HepG2 (cell line): ENCODE measurements at regions not wholly inside any gene's neighbourhood (a gene's known extent, or its start where the extent isn't known, plus 50 kb on each side); places are given as distances from the start of the nearest gene placed in this dataset.

ENCODE experiments used
- ATAC-seq: fragments of 200-7000 bp; cut with Tn5 transposase; 3 replicates; pipeline ENCODE4 v1.9.1; 2020; ENCODE audit warnings: mild to moderate bottlenecking, moderate library complexity
- BruUV-seq: library from RNA; stranded (reverse); fragments of 400-500 nt; replicated peaks from 2 replicates; lab custom pipeline; 2021; lab: Mats Ljungman, UMichigan
- CTCF ChIA-PET: fragments of 300-600 bp; formaldehyde crosslinking; extraction: SDS; loops from one replicate; lab custom pipeline; 2021; ENCODE audit warnings: low total read pairs, inconsistent platforms, low intra/inter-chr PET ratio; lab: Yijun Ruan, JAX
- POLR2A ChIA-PET: fragments of 350-600 bp; sonication (Branson Sonifier 250); formaldehyde crosslinking; loops from one replicate; lab custom pipeline; 2020; ENCODE audit warnings: antibody characterized with exemption, inconsistent platforms; lab: Yijun Ruan, JAX
- DNase-seq: peaks from one replicate; pipeline ENCODE4 v3.0.0-alpha.2; 2015; ENCODE audit warnings: low spot score
- FAIRE-seq: peaks from 3 replicates; lab custom pipeline; 2011; peaks lifted over from hg19 to GRCh38; lab: Jason Lieb, UNC
- H2AFZ ChIP-seq: one replicate; pipeline ENCODE4 v1.6.1; 2011; ENCODE audit warnings: low read length, inconsistent platforms
- H3K27ac ChIP-seq: fragments of 300-600 bp; 3 replicates; pipeline ENCODE4 v1.8.0; 2011; ENCODE audit warnings: mixed run types, mild to moderate bottlenecking, mixed read lengths, low read length, inconsistent platforms; ENCODE audit not compliant: insufficient read depth; ENCODE audit errors: extremely low read length
- H3K27me3 ChIP-seq, 2 experiments: fragments of 200-600 bp in 1 of 2; 2 replicates in 1 of 2; 3 replicates in 1 of 2; pipeline versions ENCODE4 v1.6.0 to v1.8.0; 2011; ENCODE audit warnings: low read length in 2 of 2, mild to moderate bottlenecking in 2 of 2, moderate library complexity in 2 of 2, inconsistent platforms in 1 of 2; ENCODE audit not compliant: insufficient read depth in 2 of 2, control insufficient read depth in 1 of 2
- H3K36me3 ChIP-seq, 2 experiments: fragments of 200-600 bp in 1 of 2; replicated peaks in 1 of 2; 2 replicates in 1 of 2; 3 replicates in 1 of 2; pipeline versions ENCODE4 v1.5.1 to v1.8.0; 2011; ENCODE audit warnings: low read length in 2 of 2, inconsistent platforms in 1 of 2; ENCODE audit not compliant: insufficient read depth in 2 of 2, control insufficient read depth in 1 of 2
- H3K4me1 ChIP-seq: 2 replicates; pipeline ENCODE4 v1.5.1; 2012; ENCODE audit warnings: low read length, inconsistent platforms; ENCODE audit not compliant: insufficient read depth
- H3K4me2 ChIP-seq: 2 replicates; pipeline ENCODE4 v1.6.0; 2011; ENCODE audit warnings: low read depth, low read length, inconsistent platforms
- H3K4me3 ChIP-seq, 3 experiments: fragments of 200-600 bp in 1 of 3; sonication (generic), shearing (Covaris generic) in 1 of 3; replicated peaks in 1 of 3; 2 replicates each; pipeline ENCODE4 v1.5.1; 2011 to 2016; ENCODE audit warnings: low read length in 3 of 3, inconsistent platforms in 2 of 3, low read depth in 2 of 3, mild to moderate bottlenecking in 2 of 3, control low read depth in 1 of 3, mixed read lengths in 1 of 3; ENCODE audit not compliant: insufficient read depth in 1 of 3
- H3K79me2 ChIP-seq: one replicate; pipeline ENCODE4 v1.6.1; 2011; ENCODE audit warnings: low read length, inconsistent platforms; ENCODE audit not compliant: insufficient read depth
- H3K9ac ChIP-seq: 2 replicates; pipeline ENCODE4 v1.6.0; 2011; ENCODE audit warnings: mild to moderate bottlenecking, low read depth, low read length, inconsistent platforms; ENCODE audit not compliant: insufficient read depth
- H3K9me3 ChIP-seq: 2 replicates; pipeline ENCODE4 v1.5.1; 2012; ENCODE audit warnings: mild to moderate bottlenecking, low read length
- H4K20me1 ChIP-seq: 2 replicates; pipeline ENCODE4 v1.6.0; 2011; ENCODE audit warnings: inconsistent platforms, mild to moderate bottlenecking, low read length, moderate library complexity; ENCODE audit not compliant: insufficient read depth
- EZH2 ChIP-seq: conservative IDR thresholded peaks from 2 replicates; pipeline ENCODE4 v1.6.1; 2012; ENCODE audit warnings: mild to moderate bottlenecking, low read depth, low read length, moderate library complexity
- MAF1 ChIP-seq: sonication (generic); formaldehyde crosslinking; IDR thresholded peaks from 2 replicates; pipeline ENCODE4 v1.5.0; 2020; ENCODE audit warnings: missing genetic modification reagents, borderline replicate concordance
- MEIS2 ChIP-seq: sonication (generic); formaldehyde crosslinking; IDR thresholded peaks from 2 replicates; pipeline ENCODE4 v1.9.0; 2021; ENCODE audit warnings: mild to moderate bottlenecking, missing genetic modification reagents
- TEAD3 ChIP-seq: optimal IDR thresholded peaks from 2 replicates; pipeline ENCODE3; 2016; ENCODE audit warnings: borderline replicate concordance
- THAP11 ChIP-seq: IDR thresholded peaks from 2 replicates; pipeline ENCODE4 v1.6.1; 2016; ENCODE audit warnings: missing biosample characterization, missing genetic modification reagents
- ZFP41 ChIP-seq: sonication (generic); formaldehyde crosslinking; IDR thresholded peaks from 2 replicates; pipeline ENCODE4 v1.4.0; 2020; ENCODE audit warnings: mild to moderate bottlenecking, missing genetic modification reagents, borderline replicate concordance
- ZNF3 ChIP-seq: IDR thresholded peaks from 2 replicates; pipeline ENCODE4 v1.7.0; 2017; ENCODE audit warnings: inconsistent platforms
- ZNF713 ChIP-seq: sonication (generic); formaldehyde crosslinking; IDR thresholded peaks from 2 replicates; pipeline ENCODE4 v1.4.0; 2020; ENCODE audit warnings: mild to moderate bottlenecking, missing genetic modification reagents
- ZNF724P ChIP-seq: sonication (generic); formaldehyde crosslinking; IDR thresholded peaks from 2 replicates; pipeline ENCODE4 v1.8.0; 2022; ENCODE audit warnings: missing genetic modification reagents, borderline replicate concordance
- WGBS: methylation state at CpG from one replicate; pipeline ENCODE4 v1.1.6; 2017; ENCODE audit warnings: low lambda C conversion rate; 5-methylcytosine and 5-hydroxymethylcytosine counted together
- in situ Hi-C: cut with HindIII; loops from 2 replicates; pipeline ENCODE4 v1.10.0; 2017; ENCODE audit warnings: low pct_unique_long_range_greater_than_20kb; ENCODE audit not compliant: extremely low pct_ligation_motif_present
- intact Hi-C: fragments of 100-400 bp; cut with micrococcal nuclease; formaldehyde crosslinking; loops from one replicate; pipeline ENCODE4 v1.10.0; 2022; ENCODE audit not compliant: unreplicated experiment
- TF ChIP-seq, protein P1 (sequence below): IDR thresholded peaks from 2 replicates; pipeline ENCODE4 v1.6.1; 2016
- TF ChIP-seq, protein P2 (sequence below): IDR thresholded peaks from 2 replicates; pipeline ENCODE4 v1.6.1; 2016; ENCODE audit warnings: missing genetic modification reagents, missing compliant biosample characterization
- TF ChIP-seq, protein P3 (sequence below): sonication (generic); formaldehyde crosslinking; IDR thresholded peaks from 2 replicates; pipeline ENCODE4 v1.4.0; 2020; ENCODE audit warnings: missing genetic modification reagents
- TF ChIP-seq, protein P4 (sequence below): sonication (generic); formaldehyde crosslinking; IDR thresholded peaks from 2 replicates; pipeline ENCODE4 v1.5.1; 2020; ENCODE audit warnings: missing genetic modification reagents, mild to moderate bottlenecking, borderline replicate concordance

DNA sequence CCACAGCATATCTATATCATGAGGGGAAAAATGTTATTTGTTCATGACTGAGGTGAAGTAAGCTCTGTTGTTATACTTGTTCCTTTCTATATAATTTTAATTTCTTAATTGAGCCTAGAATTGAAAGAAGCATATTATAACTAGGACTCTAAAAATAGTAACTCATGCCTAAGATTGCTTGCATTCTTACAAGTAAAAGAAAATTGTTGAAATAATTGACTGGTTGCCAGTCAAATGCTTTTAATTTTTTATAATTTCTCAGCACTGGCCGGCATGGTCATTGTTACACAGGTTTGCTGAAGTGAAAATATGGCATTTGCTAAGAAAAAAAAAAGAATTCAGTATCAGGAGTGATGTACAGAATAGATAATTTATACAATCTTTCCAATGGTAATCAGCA is 104.8 kb downstream of the GASK1B start:
- TF ChIP-seq MAF1 (CRISPR knock-in tag) (no peak), TEAD3 (CRISPR knock-in tag) (no peak), EZH2 (no peak), MEIS2 (no peak), THAP11 (no peak), ZFP41 (no peak), ZNF724P (CRISPR knock-in tag) (no peak), ZNF3 (CRISPR knock-in tag) (no peak), ZNF713 (CRISPR knock-in tag) (no peak)
- TF ChIP-seq, protein P1, sequence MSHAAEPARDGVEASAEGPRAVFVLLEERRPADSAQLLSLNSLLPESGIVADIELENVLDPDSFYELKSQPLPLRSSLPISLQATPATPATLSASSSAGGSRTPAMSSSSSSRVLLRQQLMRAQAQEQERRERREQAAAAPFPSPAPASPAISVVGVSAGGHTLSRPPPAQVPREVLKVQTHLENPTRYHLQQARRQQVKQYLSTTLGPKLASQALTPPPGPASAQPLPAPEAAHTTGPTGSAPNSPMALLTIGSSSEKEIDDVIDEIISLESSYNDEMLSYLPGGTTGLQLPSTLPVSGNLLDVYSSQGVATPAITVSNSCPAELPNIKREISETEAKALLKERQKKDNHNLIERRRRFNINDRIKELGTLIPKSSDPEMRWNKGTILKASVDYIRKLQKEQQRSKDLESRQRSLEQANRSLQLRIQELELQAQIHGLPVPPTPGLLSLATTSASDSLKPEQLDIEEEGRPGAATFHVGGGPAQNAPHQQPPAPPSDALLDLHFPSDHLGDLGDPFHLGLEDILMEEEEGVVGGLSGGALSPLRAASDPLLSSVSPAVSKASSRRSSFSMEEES, result no peak
- TF ChIP-seq, protein P2, sequence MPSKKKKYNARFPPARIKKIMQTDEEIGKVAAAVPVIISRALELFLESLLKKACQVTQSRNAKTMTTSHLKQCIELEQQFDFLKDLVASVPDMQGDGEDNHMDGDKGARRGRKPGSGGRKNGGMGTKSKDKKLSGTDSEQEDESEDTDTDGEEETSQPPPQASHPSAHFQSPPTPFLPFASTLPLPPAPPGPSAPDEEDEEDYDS (CRISPR knock-in tag), result no peak
- TF ChIP-seq, protein P3, sequence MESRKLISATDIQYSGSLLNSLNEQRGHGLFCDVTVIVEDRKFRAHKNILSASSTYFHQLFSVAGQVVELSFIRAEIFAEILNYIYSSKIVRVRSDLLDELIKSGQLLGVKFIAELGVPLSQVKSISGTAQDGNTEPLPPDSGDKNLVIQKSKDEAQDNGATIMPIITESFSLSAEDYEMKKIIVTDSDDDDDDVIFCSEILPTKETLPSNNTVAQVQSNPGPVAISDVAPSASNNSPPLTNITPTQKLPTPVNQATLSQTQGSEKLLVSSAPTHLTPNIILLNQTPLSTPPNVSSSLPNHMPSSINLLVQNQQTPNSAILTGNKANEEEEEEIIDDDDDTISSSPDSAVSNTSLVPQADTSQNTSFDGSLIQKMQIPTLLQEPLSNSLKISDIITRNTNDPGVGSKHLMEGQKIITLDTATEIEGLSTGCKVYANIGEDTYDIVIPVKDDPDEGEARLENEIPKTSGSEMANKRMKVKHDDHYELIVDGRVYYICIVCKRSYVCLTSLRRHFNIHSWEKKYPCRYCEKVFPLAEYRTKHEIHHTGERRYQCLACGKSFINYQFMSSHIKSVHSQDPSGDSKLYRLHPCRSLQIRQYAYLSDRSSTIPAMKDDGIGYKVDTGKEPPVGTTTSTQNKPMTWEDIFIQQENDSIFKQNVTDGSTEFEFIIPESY, result no peak
- TF ChIP-seq, protein P4, sequence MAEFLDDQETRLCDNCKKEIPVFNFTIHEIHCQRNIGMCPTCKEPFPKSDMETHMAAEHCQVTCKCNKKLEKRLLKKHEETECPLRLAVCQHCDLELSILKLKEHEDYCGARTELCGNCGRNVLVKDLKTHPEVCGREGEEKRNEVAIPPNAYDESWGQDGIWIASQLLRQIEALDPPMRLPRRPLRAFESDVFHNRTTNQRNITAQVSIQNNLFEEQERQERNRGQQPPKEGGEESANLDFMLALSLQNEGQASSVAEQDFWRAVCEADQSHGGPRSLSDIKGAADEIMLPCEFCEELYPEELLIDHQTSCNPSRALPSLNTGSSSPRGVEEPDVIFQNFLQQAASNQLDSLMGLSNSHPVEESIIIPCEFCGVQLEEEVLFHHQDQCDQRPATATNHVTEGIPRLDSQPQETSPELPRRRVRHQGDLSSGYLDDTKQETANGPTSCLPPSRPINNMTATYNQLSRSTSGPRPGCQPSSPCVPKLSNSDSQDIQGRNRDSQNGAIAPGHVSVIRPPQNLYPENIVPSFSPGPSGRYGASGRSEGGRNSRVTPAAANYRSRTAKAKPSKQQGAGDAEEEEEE (CRISPR knock-in tag), result no peak
- TF ChIP-seq, all 625 proteins: peak for 0
- ATAC-seq (no peak), FAIRE-seq (no peak), DNase-seq (no peak)
- H3K4me2 ChIP-seq, result no peak overlapping the region
- H3K4me3 ChIP-seq, result no peak overlapping the region
- no peaks in the 10 kb centered on the region for H3K4me1 ChIP-seq
- POLR2A ChIA-PET, result no interaction called here
- H3K36me3 ChIP-seq, result no peaks in the 10 kb centered on the region
- 55% methylated on average over 1 of the region's 1 CpG for whole genome bisulfite sequencing
- H4K20me1 ChIP-seq, result no peaks in the 10 kb centered on the region
- no peak overlapping the region for H2AFZ ChIP-seq
- CTCF ChIA-PET, result no interaction called here
- no peak overlapping the region for H3K27ac ChIP-seq
- no peaks in the 10 kb centered on the region for H3K9me3 ChIP-seq
- intact Hi-C loops (no loop called here), in situ Hi-C loops (no loop called here)
- H3K27me3 ChIP-seq, result no peaks in the 10 kb centered on the region
- no peaks in the 10 kb centered on the region for H3K79me2 ChIP-seq
- no peak overlapping the region for H3K9ac ChIP-seq
- BruUV-seq, result no TSS peak
